Fibroblast of lung (primary cell): ENCODE measurements at regions not wholly inside any gene's neighbourhood (a gene's known extent, or its start where the extent isn't known, plus 50 kb on each side); places are given as distances from the start of the nearest gene placed in this dataset.

ENCODE experiments used
- EZH2 ChIP-seq: IDR thresholded peaks from 2 replicates; pipeline ENCODE4 v1.5.1; 2012; ENCODE audit warnings: low read length, control low read depth, mild to moderate bottlenecking; ENCODE audit errors: missing control alignments
- TF ChIP-seq, protein P1 (sequence below), 2 donors: IDR thresholded peaks in 1 of 2; conservative IDR thresholded peaks in 1 of 2; 1 replicate in 1 of 2; 2 replicates in 1 of 2; pipeline ENCODE4 v1.5.1; 2011 to 2012; ENCODE audit warnings: low read length in 2 of 2, control low read depth in 1 of 2, inconsistent platforms in 1 of 2, low read depth in 1 of 2, mild to moderate bottlenecking in 1 of 2

DNA sequence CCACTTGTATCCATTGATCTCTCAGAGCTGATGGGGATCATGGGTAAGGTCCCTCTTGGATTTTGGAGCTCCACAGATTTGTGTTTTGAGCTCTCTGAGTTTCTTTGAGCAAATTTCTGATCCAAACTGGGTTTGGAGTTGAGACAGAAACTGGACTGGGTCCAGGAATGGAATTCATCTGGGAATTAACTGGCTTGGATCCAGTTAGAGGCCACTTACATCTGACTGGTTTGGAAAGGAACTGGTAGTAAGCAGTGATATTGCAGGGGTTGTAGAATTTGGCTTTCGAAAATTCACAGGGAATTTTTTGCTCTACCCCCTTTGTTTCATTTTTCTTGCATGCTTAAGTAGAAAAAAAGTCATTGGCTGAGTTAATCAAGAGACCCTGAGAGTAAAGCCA, 245.6 kb downstream of the SEMA3D start:
- TF ChIP-seq, protein P1, sequence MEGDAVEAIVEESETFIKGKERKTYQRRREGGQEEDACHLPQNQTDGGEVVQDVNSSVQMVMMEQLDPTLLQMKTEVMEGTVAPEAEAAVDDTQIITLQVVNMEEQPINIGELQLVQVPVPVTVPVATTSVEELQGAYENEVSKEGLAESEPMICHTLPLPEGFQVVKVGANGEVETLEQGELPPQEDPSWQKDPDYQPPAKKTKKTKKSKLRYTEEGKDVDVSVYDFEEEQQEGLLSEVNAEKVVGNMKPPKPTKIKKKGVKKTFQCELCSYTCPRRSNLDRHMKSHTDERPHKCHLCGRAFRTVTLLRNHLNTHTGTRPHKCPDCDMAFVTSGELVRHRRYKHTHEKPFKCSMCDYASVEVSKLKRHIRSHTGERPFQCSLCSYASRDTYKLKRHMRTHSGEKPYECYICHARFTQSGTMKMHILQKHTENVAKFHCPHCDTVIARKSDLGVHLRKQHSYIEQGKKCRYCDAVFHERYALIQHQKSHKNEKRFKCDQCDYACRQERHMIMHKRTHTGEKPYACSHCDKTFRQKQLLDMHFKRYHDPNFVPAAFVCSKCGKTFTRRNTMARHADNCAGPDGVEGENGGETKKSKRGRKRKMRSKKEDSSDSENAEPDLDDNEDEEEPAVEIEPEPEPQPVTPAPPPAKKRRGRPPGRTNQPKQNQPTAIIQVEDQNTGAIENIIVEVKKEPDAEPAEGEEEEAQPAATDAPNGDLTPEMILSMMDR (conservative IDR thresholded peaks at IDR 0.05 in 1 of 2, IDR thresholded peaks at IDR 0.05 in 1 of 2; ENCODE audit: low read depth in 1 of 2, low read length in 2 of 2) = no peak
- no peak for TF ChIP-seq EZH2
